ENCODE measurements at regions not wholly inside any gene's neighbourhood (a gene's known extent, or its start where the extent isn't known, plus 50 kb on each side); places are given as distances from the start of the nearest gene placed in this dataset.
"Not testable (repeated sequence)": the region's sequence is repeated elsewhere in the genome, so short reads cannot be mapped to it uniquely, and the experiment has no call there.

DNA sequence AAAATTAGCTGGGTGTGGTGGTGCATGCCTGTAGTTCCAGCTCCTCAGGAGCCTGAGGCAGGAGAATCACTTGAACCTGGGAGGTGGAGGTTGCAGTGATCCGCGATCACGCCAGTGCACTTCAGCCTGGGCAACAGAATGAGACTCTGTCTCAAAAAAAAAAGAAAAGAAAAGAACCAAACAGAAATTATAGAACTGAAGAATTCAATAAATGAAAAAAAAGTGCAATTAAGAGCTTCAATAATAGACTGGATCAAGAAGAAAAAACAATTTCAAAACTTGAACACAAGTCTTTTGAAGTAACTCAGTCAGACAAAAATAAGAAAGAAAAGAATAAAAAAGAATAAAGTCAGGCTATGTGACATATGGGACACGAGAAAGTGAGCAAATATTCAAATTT lies 175.8 kb upstream of the ZSWIM2 start:
- 80 to 100% methylated on average over 1 of the region's 4 CpGs for WGBS, 2 experiments (ENCODE audit: insufficient coverage in 2 of 2)
- Histone ChIP-seq H3K9me3 (ENCODE audit: control insufficient read depth, low read length) (peaks cover 7% of the 10 kb centered on the region), H3K27ac (ENCODE audit: low read depth, low read length, severe bottlenecking) (no peak overlapping the region), H3K36me3 (ENCODE audit: control insufficient read depth, insufficient read depth, low read length) (no peaks in the 10 kb centered on the region), H3K4me1 (ENCODE audit: control insufficient read depth, insufficient read depth, low read length, poor library complexity, severe bottlenecking) (no peaks in the 10 kb centered on the region), H3K4me3 (ENCODE audit: extremely low read depth, insufficient read depth, low read length, poor library complexity, severe bottlenecking) (no peak overlapping the region)

DNA sequence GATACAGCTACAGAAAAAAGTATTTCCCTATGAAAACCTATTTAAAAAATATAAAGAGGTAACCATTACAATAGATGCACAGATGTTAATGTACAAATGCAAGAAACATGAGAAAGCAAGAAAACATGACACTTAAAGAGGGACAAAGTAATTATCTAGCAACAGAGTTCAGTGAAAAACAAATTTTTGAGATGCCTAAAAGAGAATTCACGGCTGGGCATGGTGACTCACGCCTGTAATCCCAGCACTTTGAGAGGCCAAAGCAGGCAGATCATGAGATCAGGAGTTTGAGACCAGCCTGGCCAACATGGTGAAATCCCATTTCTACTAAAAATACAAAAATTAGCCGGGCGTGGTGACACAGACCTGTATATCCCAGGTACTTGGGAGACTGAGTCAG lies 175.0 kb upstream of the ZSWIM2 start:
- H3K4me3 ChIP-seq (ENCODE audit: extremely low read depth, insufficient read depth, low read length, poor library complexity, severe bottlenecking); H3K27ac ChIP-seq (ENCODE audit: low read depth, low read length, severe bottlenecking); H3K36me3 ChIP-seq (ENCODE audit: control insufficient read depth, insufficient read depth, low read length); H3K4me1 ChIP-seq (ENCODE audit: control insufficient read depth, insufficient read depth, low read length, poor library complexity, severe bottlenecking); H3K9me3 ChIP-seq (ENCODE audit: control insufficient read depth, low read length): not testable (repeated sequence)
- 75 to 80% methylated on average over 1 to 2 of the region's 4 CpGs for WGBS, 2 experiments (ENCODE audit: insufficient coverage in 2 of 2)

DNA sequence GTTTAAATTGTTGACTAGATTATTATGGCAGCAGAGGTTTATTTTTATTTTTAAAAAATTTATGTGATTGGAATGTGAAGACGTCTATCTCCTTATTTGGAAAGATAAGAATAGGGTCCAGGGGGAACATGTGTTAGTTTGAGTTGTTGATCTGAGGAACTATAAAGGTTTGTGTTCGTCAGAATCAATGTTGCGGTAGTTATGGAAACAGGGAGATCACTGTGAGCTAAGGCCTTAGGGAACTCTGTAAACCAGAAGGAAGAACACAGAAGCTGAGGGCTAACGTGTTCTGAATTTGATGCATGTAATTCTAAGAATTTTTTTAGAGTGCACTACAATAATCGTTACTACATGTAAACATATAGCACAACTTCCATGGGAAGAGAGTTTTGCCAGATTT lies 168.5 kb upstream of the ZSWIM2 start:
- H3K4me3 ChIP-seq (ENCODE audit: extremely low read depth, insufficient read depth, low read length, poor library complexity, severe bottlenecking): no peak overlapping the region
- no peak overlapping the region for H3K27ac ChIP-seq (ENCODE audit: low read depth, low read length, severe bottlenecking)
- H3K4me1 ChIP-seq (ENCODE audit: control insufficient read depth, insufficient read depth, low read length, poor library complexity, severe bottlenecking): no peaks in the 10 kb centered on the region
- H3K36me3 ChIP-seq (ENCODE audit: control insufficient read depth, insufficient read depth, low read length): no peaks in the 10 kb centered on the region
- H3K9me3 ChIP-seq (ENCODE audit: control insufficient read depth, low read length): no peaks in the 10 kb centered on the region
- 80 to 97% methylated on average over 3 of the region's 5 CpGs for WGBS, 2 experiments (ENCODE audit: insufficient coverage in 2 of 2)

DNA sequence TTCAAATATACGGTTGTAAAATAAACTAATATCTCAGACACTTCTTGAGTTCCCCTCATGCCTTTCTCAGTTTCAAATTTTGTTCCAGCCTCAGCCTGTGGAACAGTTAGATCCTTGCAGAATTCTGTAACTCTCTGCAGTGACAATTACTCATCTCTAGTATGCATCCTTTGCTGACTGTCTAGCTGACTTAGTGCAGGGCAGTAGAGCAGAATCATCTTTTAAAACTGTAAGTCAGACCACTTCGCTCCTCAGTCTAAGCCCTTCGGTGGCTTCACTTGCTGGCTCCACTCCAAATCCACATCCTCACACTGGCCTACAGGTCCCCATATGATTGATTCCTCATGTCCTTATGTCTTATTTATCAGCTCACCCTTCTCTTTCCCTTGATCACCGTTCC lies 164.1 kb upstream of the ZSWIM2 start:
- Histone ChIP-seq H3K4me3 (ENCODE audit: extremely low read depth, insufficient read depth, low read length, poor library complexity, severe bottlenecking) (no peak overlapping the region), H3K36me3 (ENCODE audit: control insufficient read depth, insufficient read depth, low read length) (no peaks in the 10 kb centered on the region), H3K27ac (ENCODE audit: low read depth, low read length, severe bottlenecking) (no peak overlapping the region), H3K9me3 (ENCODE audit: control insufficient read depth, low read length) (no peaks in the 10 kb centered on the region), H3K4me1 (ENCODE audit: control insufficient read depth, insufficient read depth, low read length, poor library complexity, severe bottlenecking) (no peaks in the 10 kb centered on the region)
- 92 to 100% methylated on average over 2 of the region's 4 CpGs for WGBS, 2 experiments (ENCODE audit: insufficient coverage in 2 of 2)

DNA sequence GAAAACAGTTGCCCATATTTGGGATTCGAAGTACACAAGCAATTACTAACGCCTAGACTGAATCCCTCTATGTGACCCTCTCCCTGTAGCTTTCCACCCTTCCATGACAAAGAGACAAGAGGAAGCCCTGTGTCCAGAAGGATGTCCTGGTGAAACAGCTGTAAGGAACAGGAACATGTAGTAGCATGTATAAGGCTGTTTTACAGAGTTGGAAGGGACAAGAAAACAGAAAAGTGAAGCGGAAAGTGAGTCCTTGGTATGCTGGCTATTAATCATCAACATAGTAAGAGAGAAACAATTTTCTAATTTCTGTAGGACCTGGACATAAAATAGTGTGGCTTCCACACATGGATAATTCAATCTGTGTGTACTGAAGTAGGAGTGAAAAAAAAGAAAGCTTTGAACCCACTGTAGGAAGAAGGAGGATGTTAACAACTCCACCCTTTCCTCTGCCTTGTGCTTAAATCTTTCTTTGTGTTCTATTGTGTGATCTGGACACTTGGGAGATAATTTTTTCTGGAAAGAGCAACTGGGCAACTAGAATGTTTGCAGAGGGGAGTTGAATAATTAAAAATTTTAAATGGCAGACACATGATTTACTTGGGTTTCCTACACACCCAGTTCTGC lies 162.3 kb upstream of the ZSWIM2 start:
- no peaks in the 10 kb centered on the region for H3K36me3 ChIP-seq (ENCODE audit: control insufficient read depth, insufficient read depth, low read length)
- WGBS, 2 experiments (ENCODE audit: insufficient coverage in 2 of 2): 100% methylated on average over 1 to 2 of the region's 3 CpGs
- H3K4me1 ChIP-seq (ENCODE audit: control insufficient read depth, insufficient read depth, low read length, poor library complexity, severe bottlenecking): no peaks in the 10 kb centered on the region
- H3K4me3 ChIP-seq (ENCODE audit: extremely low read depth, insufficient read depth, low read length, poor library complexity, severe bottlenecking): no peak overlapping the region
- H3K27ac ChIP-seq (ENCODE audit: low read depth, low read length, severe bottlenecking): no peak overlapping the region
- H3K9me3 ChIP-seq (ENCODE audit: control insufficient read depth, low read length): no peaks in the 10 kb centered on the region

DNA sequence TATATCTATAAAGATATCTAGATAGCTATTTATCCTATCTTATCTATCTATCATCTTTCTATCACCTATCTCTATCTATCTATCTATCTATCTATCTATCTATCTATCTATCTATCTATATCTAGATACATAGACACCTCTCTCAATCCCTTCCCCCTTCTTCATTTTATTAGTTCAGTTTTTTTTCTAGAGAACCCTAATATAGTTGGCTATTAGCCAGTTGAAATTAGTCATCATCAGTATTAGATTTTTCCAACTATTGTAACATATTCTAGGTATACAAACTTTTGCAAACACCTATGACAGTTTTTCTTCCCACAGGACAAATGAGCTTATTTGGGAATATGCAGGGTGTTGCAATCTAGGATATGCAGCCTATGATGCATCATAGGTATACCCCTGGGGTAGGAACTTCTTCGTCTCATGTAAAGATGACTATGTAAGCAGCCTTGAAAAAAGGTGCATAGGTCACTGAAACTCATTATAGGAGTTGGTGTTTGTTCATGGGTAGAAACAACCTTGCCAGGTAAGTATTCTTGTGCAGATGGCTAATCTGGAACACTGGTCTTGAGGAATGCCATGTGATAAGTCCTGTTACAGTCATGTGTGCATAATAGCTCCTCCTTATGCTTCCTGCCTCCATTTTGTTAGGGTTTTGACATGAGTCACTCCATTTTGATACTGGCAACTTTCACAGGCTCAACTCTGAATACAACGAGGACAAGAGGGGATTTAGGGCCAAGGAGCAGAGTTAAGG lies 160.7 kb upstream of the ZSWIM2 start:
- Histone ChIP-seq H3K4me3 (ENCODE audit: extremely low read depth, insufficient read depth, low read length, poor library complexity, severe bottlenecking) (no peak overlapping the region), H3K9me3 (ENCODE audit: control insufficient read depth, low read length) (no peaks in the 10 kb centered on the region), H3K4me1 (ENCODE audit: control insufficient read depth, insufficient read depth, low read length, poor library complexity, severe bottlenecking) (no peaks in the 10 kb centered on the region), H3K27ac (ENCODE audit: low read depth, low read length, severe bottlenecking) (no peak overlapping the region), H3K36me3 (ENCODE audit: control insufficient read depth, insufficient read depth, low read length) (no peaks in the 10 kb centered on the region)
- 97 to 100% methylated on average over 2 of the region's 2 CpGs for WGBS, 2 experiments (ENCODE audit: insufficient coverage in 2 of 2)

DNA sequence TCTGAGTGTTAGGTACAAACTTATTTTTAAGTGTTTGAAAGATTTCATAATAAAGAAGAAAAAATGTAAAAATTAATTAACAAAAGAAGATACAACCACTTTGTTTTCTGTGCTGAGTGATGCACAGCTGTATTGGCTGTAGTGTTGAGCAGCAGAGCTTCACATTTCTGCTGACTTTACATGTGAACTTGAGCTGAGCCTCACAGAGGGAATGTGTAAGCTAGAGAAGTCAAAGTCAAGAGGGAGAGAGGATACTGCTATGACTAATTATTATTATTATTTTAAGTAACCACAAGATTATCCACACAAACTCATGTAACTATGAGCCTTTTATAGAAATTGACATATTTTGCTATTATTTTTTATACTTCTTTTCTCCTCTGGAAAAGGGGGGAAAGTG lies 159.1 kb upstream of the ZSWIM2 start:
- Histone ChIP-seq H3K4me1 (ENCODE audit: control insufficient read depth, insufficient read depth, low read length, poor library complexity, severe bottlenecking) (no peaks in the 10 kb centered on the region), H3K27ac (ENCODE audit: low read depth, low read length, severe bottlenecking) (no peak overlapping the region), H3K36me3 (ENCODE audit: control insufficient read depth, insufficient read depth, low read length) (no peaks in the 10 kb centered on the region), H3K4me3 (ENCODE audit: extremely low read depth, insufficient read depth, low read length, poor library complexity, severe bottlenecking) (no peak overlapping the region), H3K9me3 (ENCODE audit: control insufficient read depth, low read length) (no peaks in the 10 kb centered on the region)

DNA sequence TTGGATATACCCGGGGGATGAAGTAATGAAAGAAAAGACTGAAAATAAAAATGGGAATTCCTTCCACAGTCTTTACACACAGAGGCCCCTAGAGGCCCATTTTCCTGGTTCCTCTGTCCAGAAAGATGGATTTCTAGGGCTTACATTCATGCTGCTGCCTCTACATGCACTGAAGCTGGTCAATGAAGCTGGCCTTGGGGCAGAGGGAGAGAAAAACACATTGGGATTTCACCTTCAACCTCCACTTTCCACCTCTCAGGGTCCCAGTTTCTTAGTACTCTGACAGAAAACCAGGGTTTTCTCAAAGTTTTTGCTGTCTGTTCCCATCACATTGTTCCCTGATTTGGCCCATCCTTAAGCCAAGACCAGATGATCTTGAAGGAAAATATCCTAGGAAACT lies 154.6 kb upstream of the ZSWIM2 start:
- H3K4me3 ChIP-seq (ENCODE audit: extremely low read depth, insufficient read depth, low read length, poor library complexity, severe bottlenecking): no peak overlapping the region
- H3K27ac ChIP-seq (ENCODE audit: low read depth, low read length, severe bottlenecking): no peak overlapping the region
- no peaks in the 10 kb centered on the region for H3K4me1 ChIP-seq (ENCODE audit: control insufficient read depth, insufficient read depth, low read length, poor library complexity, severe bottlenecking)
- no peaks in the 10 kb centered on the region for H3K9me3 ChIP-seq (ENCODE audit: control insufficient read depth, low read length)
- WGBS, 2 experiments (ENCODE audit: insufficient coverage in 2 of 2): no CpG with 5 or more reads among the region's 1 CpG
- H3K36me3 ChIP-seq (ENCODE audit: control insufficient read depth, insufficient read depth, low read length): no peaks in the 10 kb centered on the region

DNA sequence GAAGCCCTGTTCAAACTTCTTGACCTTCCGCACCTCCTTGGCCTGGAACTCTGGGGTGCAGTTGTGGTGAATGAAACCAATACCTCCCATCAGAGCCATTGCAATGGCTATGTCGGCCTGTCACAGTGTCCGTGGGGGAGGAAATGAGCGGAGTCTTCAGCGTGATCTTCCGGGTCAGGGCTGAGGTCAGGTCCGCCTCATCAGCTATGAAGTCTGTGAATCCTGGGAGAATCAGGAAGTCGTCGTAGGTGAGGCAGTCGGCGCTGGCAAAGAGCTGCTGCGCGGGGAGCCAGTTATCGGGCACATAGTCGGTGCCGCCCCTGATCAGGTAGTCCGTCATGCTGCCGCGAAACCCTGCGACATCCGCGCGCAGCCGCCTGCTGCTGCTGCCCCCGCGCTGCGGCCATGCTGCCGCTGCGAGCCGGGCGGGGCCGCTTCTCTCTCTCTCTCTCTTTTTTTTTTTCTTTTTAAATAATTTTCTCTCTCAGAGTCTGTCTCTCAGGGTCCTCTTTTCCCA lies 154.1 kb upstream of the ZSWIM2 start:
- no peaks in the 10 kb centered on the region for H3K36me3 ChIP-seq (ENCODE audit: control insufficient read depth, insufficient read depth, low read length)
- H3K9me3 ChIP-seq (ENCODE audit: control insufficient read depth, low read length): no peaks in the 10 kb centered on the region
- H3K27ac ChIP-seq (ENCODE audit: low read depth, low read length, severe bottlenecking): no peak overlapping the region
- 94 to 95% methylated on average over 29 to 32 of the region's 32 CpGs for WGBS, 2 experiments (ENCODE audit: insufficient coverage in 2 of 2)
- no peak overlapping the region for H3K4me3 ChIP-seq (ENCODE audit: extremely low read depth, insufficient read depth, low read length, poor library complexity, severe bottlenecking)
- H3K4me1 ChIP-seq (ENCODE audit: control insufficient read depth, insufficient read depth, low read length, poor library complexity, severe bottlenecking): no peaks in the 10 kb centered on the region

DNA sequence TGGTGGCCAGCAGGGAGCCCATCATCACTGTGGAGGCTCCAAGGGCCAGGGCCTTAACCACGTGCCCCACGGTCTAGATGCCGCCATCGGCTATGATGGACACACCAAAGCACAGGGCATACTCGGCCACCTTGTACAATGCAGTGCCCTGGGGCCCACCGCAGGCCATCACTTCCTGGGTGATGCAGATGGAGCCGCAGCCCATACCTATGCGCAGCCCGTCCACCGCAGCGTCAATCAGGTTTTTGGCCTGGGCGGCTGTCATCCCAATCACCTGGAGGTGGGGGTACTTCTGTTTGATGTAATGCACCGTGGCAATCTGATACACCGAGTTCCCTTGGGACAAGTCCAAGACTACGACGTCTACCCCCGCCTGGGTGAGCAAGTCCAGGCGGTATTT lies 153.3 kb upstream of the ZSWIM2 start:
- no peaks in the 10 kb centered on the region for H3K36me3 ChIP-seq (ENCODE audit: control insufficient read depth, insufficient read depth, low read length)
- H3K4me3 ChIP-seq (ENCODE audit: extremely low read depth, insufficient read depth, low read length, poor library complexity, severe bottlenecking): no peak overlapping the region
- H3K9me3 ChIP-seq (ENCODE audit: control insufficient read depth, low read length): no peaks in the 10 kb centered on the region
- H3K4me1 ChIP-seq (ENCODE audit: control insufficient read depth, insufficient read depth, low read length, poor library complexity, severe bottlenecking): no peaks in the 10 kb centered on the region
- 90 to 93% methylated on average over 17 to 18 of the region's 18 CpGs for WGBS, 2 experiments (ENCODE audit: insufficient coverage in 2 of 2)
- no peak overlapping the region for H3K27ac ChIP-seq (ENCODE audit: low read depth, low read length, severe bottlenecking)

DNA sequence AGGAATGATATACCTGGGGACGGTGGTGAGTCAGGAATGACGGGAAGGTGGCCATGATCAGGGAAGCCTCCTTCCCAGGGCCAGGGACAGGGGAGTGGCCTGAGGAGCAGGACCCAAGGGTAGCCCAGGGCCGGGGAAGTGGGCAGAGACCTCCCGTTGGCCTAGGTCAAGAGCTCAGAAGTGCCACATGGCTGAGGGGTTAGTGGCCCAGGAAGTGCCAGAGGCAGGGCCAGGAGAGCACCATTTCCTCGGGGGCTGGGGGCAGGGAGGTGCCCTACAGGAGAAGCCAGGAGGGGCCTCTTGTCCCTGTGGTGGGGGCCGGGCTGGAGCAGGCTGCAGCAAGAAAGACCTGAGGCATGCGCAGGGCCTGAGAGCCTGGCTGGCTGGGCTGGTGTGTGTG lies 152.3 kb upstream of the ZSWIM2 start:
- Histone ChIP-seq H3K36me3 (ENCODE audit: control insufficient read depth, insufficient read depth, low read length) (no peaks in the 10 kb centered on the region), H3K4me1 (ENCODE audit: control insufficient read depth, insufficient read depth, low read length, poor library complexity, severe bottlenecking) (no peaks in the 10 kb centered on the region), H3K4me3 (ENCODE audit: extremely low read depth, insufficient read depth, low read length, poor library complexity, severe bottlenecking) (no peak overlapping the region), H3K9me3 (ENCODE audit: control insufficient read depth, low read length) (no peaks in the 10 kb centered on the region), H3K27ac (ENCODE audit: low read depth, low read length, severe bottlenecking) (no peak overlapping the region)
- 91 to 96% methylated on average over 5 to 6 of the region's 7 CpGs for WGBS, 2 experiments (ENCODE audit: insufficient coverage in 2 of 2)

All from mesodermal cell (in vitro differentiated cells).